SK-N-SH treated with all-trans-retinoic acid at 6 μM for 48 hours (cell line): ENCODE measurements at regions not wholly inside any gene's neighbourhood (a gene's known extent, or its start where the extent isn't known, plus 50 kb on each side); places are given as distances from the start of the nearest gene placed in this dataset.

Experiments used
- ARNTL ChIP-seq: fragments of 450-650 bp; formaldehyde crosslinking; IDR thresholded peaks from 2 replicates; pipeline ENCODE4 v1.5.0; 2020; ENCODE audit warnings: low read depth, mild to moderate bottlenecking, moderate library complexity, borderline replicate concordance
- BACH2 ChIP-seq: fragments of 250-450 bp; sonication (Bioruptor Pico); IDR thresholded peaks from 2 replicates; pipeline ENCODE4 v1.9.0; 2021; ENCODE audit warnings: mild to moderate bottlenecking, borderline replicate concordance
- CREB5 ChIP-seq: fragments of 250-450 bp; sonication (Bioruptor Pico); IDR thresholded peaks from 2 replicates; pipeline ENCODE4 v1.5.1; 2020; ENCODE audit warnings: low read depth, mild to moderate bottlenecking, moderate library complexity
- ESRRG ChIP-seq: fragments of 250-450 bp; sonication (Bioruptor Pico); IDR thresholded peaks from 2 replicates; pipeline ENCODE4 v1.6.1; 2021; ENCODE audit warnings: mild to moderate bottlenecking
- PATZ1 ChIP-seq: fragments of 250-450 bp; sonication (Bioruptor Pico); IDR thresholded peaks from 2 replicates; pipeline ENCODE4 v1.8.0; 2020; ENCODE audit warnings: mild to moderate bottlenecking, moderate library complexity, borderline replicate concordance
- RARB ChIP-seq: fragments of 250-450 bp; sonication (Bioruptor Pico); IDR thresholded peaks from 2 replicates; pipeline ENCODE4 v1.8.0; 2021; ENCODE audit warnings: mild to moderate bottlenecking, moderate library complexity
- ZC3H10 ChIP-seq: fragments of 250-450 bp; sonication (Bioruptor Pico); IDR thresholded peaks from 2 replicates; pipeline ENCODE4 v1.5.1; 2021; ENCODE audit warnings: mild to moderate bottlenecking, moderate library complexity
- ZFP30 ChIP-seq: fragments of 450-650 bp; formaldehyde crosslinking; IDR thresholded peaks from 2 replicates; pipeline ENCODE4 v1.5.0; 2022; ENCODE audit warnings: mild to moderate bottlenecking, moderate library complexity
- TF ChIP-seq, protein P1 (sequence below): fragments of 250-450 bp; sonication (Bioruptor Pico); IDR thresholded peaks from 2 replicates; pipeline ENCODE4 v1.8.0; 2021; ENCODE audit warnings: low read depth, mild to moderate bottlenecking, moderate library complexity, borderline replicate concordance

DNA sequence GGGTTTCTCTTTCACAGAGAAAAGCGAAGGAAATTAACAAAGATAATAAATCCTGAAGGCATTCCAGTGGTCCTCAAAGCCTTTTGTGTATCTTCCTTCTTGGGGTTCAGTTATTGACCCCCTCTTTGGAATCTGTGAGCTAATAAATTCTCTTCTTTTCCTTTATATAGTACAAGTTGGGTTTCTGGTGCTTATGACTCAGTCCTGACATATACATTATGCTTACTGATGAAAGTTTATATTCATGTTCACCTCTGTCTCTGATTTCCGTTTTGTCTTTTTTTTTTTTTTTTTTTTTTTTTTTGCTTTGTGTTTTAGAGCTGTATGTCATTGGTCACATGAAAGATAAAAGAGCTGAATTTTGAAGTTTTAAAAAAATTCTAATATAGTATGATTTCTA, 230.7 kb upstream of the RBMS3 start:
- TF ChIP-seq ARNTL: no peak
- TF ChIP-seq CREB5 (CRISPR knock-in tag): no peak
- no peak for TF ChIP-seq ZFP30 (CRISPR knock-in tag)
- TF ChIP-seq ESRRG (CRISPR knock-in tag): no peak
- no peak for TF ChIP-seq ZC3H10
- TF ChIP-seq, protein P1, sequence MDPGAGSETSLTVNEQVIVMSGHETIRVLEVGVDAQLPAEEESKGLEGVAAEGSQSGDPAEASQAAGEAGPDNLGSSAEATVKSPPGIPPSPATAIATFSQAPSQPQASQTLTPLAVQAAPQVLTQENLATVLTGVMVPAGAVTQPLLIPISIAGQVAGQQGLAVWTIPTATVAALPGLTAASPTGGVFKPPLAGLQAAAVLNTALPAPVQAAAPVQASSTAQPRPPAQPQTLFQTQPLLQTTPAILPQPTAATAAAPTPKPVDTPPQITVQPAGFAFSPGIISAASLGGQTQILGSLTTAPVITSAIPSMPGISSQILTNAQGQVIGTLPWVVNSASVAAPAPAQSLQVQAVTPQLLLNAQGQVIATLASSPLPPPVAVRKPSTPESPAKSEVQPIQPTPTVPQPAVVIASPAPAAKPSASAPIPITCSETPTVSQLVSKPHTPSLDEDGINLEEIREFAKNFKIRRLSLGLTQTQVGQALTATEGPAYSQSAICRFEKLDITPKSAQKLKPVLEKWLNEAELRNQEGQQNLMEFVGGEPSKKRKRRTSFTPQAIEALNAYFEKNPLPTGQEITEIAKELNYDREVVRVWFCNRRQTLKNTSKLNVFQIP (CRISPR knock-in tag): no peak
- TF ChIP-seq PATZ1 (CRISPR knock-in tag): no peak
- TF ChIP-seq BACH2 (CRISPR knock-in tag): no peak
- no peak for TF ChIP-seq RARB (CRISPR knock-in tag)
